ENCODE measurements at regions not wholly inside any gene's neighbourhood (a gene's known extent, or its start where the extent isn't known, plus 50 kb on each side); places are given as distances from the start of the nearest gene placed in this dataset.

- no peak for DNase-seq (ENCODE audit: insufficient read length, low spot score, missing footprints)
- Histone ChIP-seq H3K9me3 (ENCODE audit: low read depth, low read length) (no peaks in the 10 kb centered on the region), H2AFZ (ENCODE audit: low read length) (no peak overlapping the region), H3K4me2 (ENCODE audit: insufficient read depth, low read length) (no peak overlapping the region), H3K4me1 (ENCODE audit: insufficient read depth, low read length) (no peaks in the 10 kb centered on the region), H3K36me3 (ENCODE audit: insufficient read depth, low read length) (no peaks in the 10 kb centered on the region), H3K79me2 (ENCODE audit: insufficient read depth, low read length) (no peaks in the 10 kb centered on the region), H4K20me1 (ENCODE audit: insufficient read depth, low read length) (no peaks in the 10 kb centered on the region), H3K27ac (ENCODE audit: low read depth, low read length) (no peak overlapping the region), H3K4me3 (ENCODE audit: insufficient read depth, low read length) (no peak overlapping the region), H3K27me3 (ENCODE audit: insufficient read depth, low read length) (no peaks in the 10 kb centered on the region)
- TF ChIP-seq, protein P1, sequence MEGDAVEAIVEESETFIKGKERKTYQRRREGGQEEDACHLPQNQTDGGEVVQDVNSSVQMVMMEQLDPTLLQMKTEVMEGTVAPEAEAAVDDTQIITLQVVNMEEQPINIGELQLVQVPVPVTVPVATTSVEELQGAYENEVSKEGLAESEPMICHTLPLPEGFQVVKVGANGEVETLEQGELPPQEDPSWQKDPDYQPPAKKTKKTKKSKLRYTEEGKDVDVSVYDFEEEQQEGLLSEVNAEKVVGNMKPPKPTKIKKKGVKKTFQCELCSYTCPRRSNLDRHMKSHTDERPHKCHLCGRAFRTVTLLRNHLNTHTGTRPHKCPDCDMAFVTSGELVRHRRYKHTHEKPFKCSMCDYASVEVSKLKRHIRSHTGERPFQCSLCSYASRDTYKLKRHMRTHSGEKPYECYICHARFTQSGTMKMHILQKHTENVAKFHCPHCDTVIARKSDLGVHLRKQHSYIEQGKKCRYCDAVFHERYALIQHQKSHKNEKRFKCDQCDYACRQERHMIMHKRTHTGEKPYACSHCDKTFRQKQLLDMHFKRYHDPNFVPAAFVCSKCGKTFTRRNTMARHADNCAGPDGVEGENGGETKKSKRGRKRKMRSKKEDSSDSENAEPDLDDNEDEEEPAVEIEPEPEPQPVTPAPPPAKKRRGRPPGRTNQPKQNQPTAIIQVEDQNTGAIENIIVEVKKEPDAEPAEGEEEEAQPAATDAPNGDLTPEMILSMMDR (IDR thresholded peaks at IDR 0.05; ENCODE audit: extremely low read depth, low read depth, low read length) = no peak
Measured at GRCh38 chr7:123393623-123394022, 140.8 kb downstream of the IQUB start.

DNA sequence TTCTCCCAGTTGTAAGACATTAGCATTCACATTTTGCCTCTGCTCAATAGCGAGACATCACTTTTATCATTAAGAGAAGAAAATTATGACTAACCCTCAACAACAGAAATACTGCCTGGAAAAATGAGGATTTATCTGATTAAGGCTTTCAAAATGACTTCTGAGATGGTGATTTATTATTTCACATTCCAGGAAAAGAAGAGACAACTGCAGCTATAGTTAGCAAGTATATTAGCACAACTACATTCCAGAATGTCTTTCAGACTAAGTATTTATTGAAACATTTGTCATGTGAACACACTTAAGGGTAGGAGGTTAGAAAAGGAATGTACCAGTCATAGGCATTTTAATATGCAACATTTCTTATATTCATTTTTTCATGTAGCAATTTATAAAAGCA, 162.0 kb downstream of the IQUB start:
- H3K27me3 ChIP-seq (ENCODE audit: insufficient read depth, low read length) = no peaks in the 10 kb centered on the region
- no peak overlapping the region for H3K27ac ChIP-seq (ENCODE audit: low read depth, low read length)
- no peak overlapping the region for H3K4me3 ChIP-seq (ENCODE audit: insufficient read depth, low read length)
- no peak overlapping the region for H2AFZ ChIP-seq (ENCODE audit: low read length)
- no peaks in the 10 kb centered on the region for H4K20me1 ChIP-seq (ENCODE audit: insufficient read depth, low read length)
- no peak for DNase-seq (ENCODE audit: insufficient read length, low spot score, missing footprints)
- H3K4me1 ChIP-seq (ENCODE audit: insufficient read depth, low read length) = no peaks in the 10 kb centered on the region
- no peaks in the 10 kb centered on the region for H3K36me3 ChIP-seq (ENCODE audit: insufficient read depth, low read length)
- H3K79me2 ChIP-seq (ENCODE audit: insufficient read depth, low read length) = no peaks in the 10 kb centered on the region
- no peaks in the 10 kb centered on the region for H3K9me3 ChIP-seq (ENCODE audit: low read depth, low read length)
- H3K4me2 ChIP-seq (ENCODE audit: insufficient read depth, low read length) = no peak overlapping the region
- TF ChIP-seq, protein P1 (IDR thresholded peaks at IDR 0.05; ENCODE audit: extremely low read depth, low read depth, low read length) = no peak

DNA sequence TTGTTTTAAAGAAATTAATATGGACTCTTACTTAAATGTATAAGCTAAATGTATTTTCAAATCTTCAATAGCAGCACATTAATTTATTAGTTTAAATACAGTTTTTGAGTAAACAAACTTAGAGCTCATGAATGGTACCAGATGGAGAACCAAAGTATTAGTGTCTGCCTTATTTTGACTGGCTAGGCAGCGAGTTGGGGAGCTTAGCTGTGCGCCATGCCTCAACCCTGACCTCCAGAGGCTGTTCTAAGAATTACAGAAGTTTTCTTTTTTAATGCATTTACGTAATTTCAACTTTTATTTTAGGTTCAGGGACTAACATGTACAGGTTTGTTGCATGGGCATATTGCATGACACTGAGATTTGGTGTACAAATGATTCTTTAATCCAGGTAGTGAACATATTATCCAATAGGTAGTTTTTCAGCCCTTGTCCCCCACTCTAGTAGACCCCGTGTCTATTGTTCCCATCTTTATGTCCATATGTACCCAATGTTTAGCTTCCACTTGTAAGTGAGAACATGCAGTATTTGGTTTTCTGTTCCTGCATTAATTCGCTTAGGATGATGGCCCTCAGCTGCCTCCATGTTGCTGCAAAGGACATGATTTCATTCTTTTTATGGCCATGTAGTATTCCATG, 166.8 kb downstream of the IQUB start:
- DNase-seq (ENCODE audit: insufficient read length, low spot score, missing footprints) = no peak
- H3K27ac ChIP-seq (ENCODE audit: low read depth, low read length) = no peak overlapping the region
- no peak overlapping the region for H3K4me3 ChIP-seq (ENCODE audit: insufficient read depth, low read length)
- H3K79me2 ChIP-seq (ENCODE audit: insufficient read depth, low read length) = no peaks in the 10 kb centered on the region
- no peaks in the 10 kb centered on the region for H3K4me1 ChIP-seq (ENCODE audit: insufficient read depth, low read length)
- no peaks in the 10 kb centered on the region for H3K9me3 ChIP-seq (ENCODE audit: low read depth, low read length)
- TF ChIP-seq, protein P1 (IDR thresholded peaks at IDR 0.05; ENCODE audit: extremely low read depth, low read depth, low read length) = peak; percentile 41
- no peaks in the 10 kb centered on the region for H3K36me3 ChIP-seq (ENCODE audit: insufficient read depth, low read length)
- no peak overlapping the region for H3K4me2 ChIP-seq (ENCODE audit: insufficient read depth, low read length)
- no peak overlapping the region for H2AFZ ChIP-seq (ENCODE audit: low read length)
- no peaks in the 10 kb centered on the region for H3K27me3 ChIP-seq (ENCODE audit: insufficient read depth, low read length)
- H4K20me1 ChIP-seq (ENCODE audit: insufficient read depth, low read length) = no peaks in the 10 kb centered on the region

DNA sequence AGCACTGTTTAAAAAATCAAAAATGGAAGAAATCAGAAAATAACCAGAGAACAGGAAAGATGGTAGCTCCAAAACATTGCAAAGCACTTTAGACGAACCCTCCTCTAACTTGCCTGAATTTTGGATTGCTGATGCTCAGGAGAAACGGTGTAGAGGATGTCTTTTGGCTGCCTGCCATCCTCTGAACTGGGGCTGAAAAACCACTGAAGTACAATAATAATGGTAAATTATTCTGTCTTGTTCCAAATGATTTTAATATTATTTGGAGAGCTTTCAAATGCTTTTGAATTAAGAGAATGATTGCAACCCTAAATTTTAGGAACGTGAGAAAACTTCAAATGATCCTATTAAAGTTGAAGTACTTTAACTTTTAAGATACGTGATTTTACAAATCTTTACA, 167.3 kb upstream of the SLC13A1 start:
- no peaks in the 10 kb centered on the region for H3K36me3 ChIP-seq (ENCODE audit: insufficient read depth, low read length)
- no peaks in the 10 kb centered on the region for H3K27me3 ChIP-seq (ENCODE audit: insufficient read depth, low read length)
- H3K79me2 ChIP-seq (ENCODE audit: insufficient read depth, low read length) = no peaks in the 10 kb centered on the region
- no peak overlapping the region for H3K27ac ChIP-seq (ENCODE audit: low read depth, low read length)
- no peak overlapping the region for H3K4me3 ChIP-seq (ENCODE audit: insufficient read depth, low read length)
- H4K20me1 ChIP-seq (ENCODE audit: insufficient read depth, low read length) = no peaks in the 10 kb centered on the region
- no peak overlapping the region for H2AFZ ChIP-seq (ENCODE audit: low read length)
- H3K9me3 ChIP-seq (ENCODE audit: low read depth, low read length) = no peaks in the 10 kb centered on the region
- H3K4me1 ChIP-seq (ENCODE audit: insufficient read depth, low read length) = no peaks in the 10 kb centered on the region
- TF ChIP-seq, protein P1 (IDR thresholded peaks at IDR 0.05; ENCODE audit: extremely low read depth, low read depth, low read length) = no peak
- no peak overlapping the region for H3K4me2 ChIP-seq (ENCODE audit: insufficient read depth, low read length)
- DNase-seq (ENCODE audit: insufficient read length, low spot score, missing footprints) = no peak
